SK-N-SH (cell line): ENCODE measurements at regions not wholly inside any gene's neighbourhood (a gene's known extent, or its start where the extent isn't known, plus 50 kb on each side); places are given as distances from the start of the nearest gene placed in this dataset.

Experiments used
- CTCF ChIA-PET: fragments of 300-600, 350-600 bp; formaldehyde crosslinking; extraction: SDS; loops from one replicate; lab custom pipeline; 2021; lab: Yijun Ruan, JAX
- POLR2A ChIA-PET: fragments of 350-600 bp; sonication (Branson Sonifier 250); formaldehyde crosslinking; extraction: SDS; loops from one replicate; lab custom pipeline; 2020; ENCODE audit warnings: antibody characterized with exemption, inconsistent platforms; lab: Yijun Ruan, JAX
- DNase-seq: peaks from one replicate; pipeline ENCODE4 v3.0.0; 2012
- H2AFZ ChIP-seq: fragments of 200-600 bp; sonication (generic); 2 replicates; pipeline ENCODE4 v1.8.1; 2016; ENCODE audit warnings: antibody characterized with exemption, mild to moderate bottlenecking, low read depth
- H3F3A ChIP-seq: fragments of 200-600 bp; sonication (generic); replicated peaks from 2 replicates; pipeline ENCODE3; 2016; ENCODE audit warnings: antibody characterized with exemption, mild to moderate bottlenecking; ENCODE audit not compliant: insufficient read depth
- H3K27ac ChIP-seq, 2 experiments: fragments of 200-500 bp in 1 of 2; fragments of 200-600 bp in 1 of 2; sonication (Bioruptor generic) in 1 of 2; sonication (generic), shearing (Covaris generic) in 1 of 2; 2 replicates each; pipeline versions ENCODE4 v1.5.1 to v1.6.1; 2014 to 2016; ENCODE audit warnings: low read depth in 2 of 2, inconsistent platforms in 1 of 2, low read length in 1 of 2, mild to moderate bottlenecking in 1 of 2, mixed read lengths in 1 of 2
- H3K27me3 ChIP-seq: fragments of 200-600 bp; sonication (generic), shearing (Covaris generic); 2 replicates; pipeline ENCODE4 v1.6.1; 2016; ENCODE audit warnings: mixed run types; ENCODE audit not compliant: insufficient read depth
- H3K36me3 ChIP-seq, 2 experiments: fragments of 200-500 bp in 1 of 2; fragments of 200-600 bp in 1 of 2; sonication (Bioruptor generic) in 1 of 2; sonication (generic) in 1 of 2; replicated peaks in 1 of 2; 2 replicates each; pipeline versions ENCODE3 to v1.5.1; 2014 to 2016; ENCODE audit warnings: low read length in 1 of 2, mild to moderate bottlenecking in 1 of 2; ENCODE audit not compliant: insufficient read depth in 2 of 2, control insufficient read depth in 1 of 2
- H3K4me1 ChIP-seq, 2 experiments: fragments of 200-500 bp in 1 of 2; fragments of 200-600 bp in 1 of 2; sonication (Bioruptor generic) in 1 of 2; sonication (generic), shearing (Covaris generic) in 1 of 2; 2 replicates each; pipeline versions ENCODE4 v1.5.1 to v1.6.1; 2014 to 2016; ENCODE audit warnings: low read depth in 1 of 2, low read length in 1 of 2, mixed run types in 1 of 2; ENCODE audit not compliant: insufficient read depth in 2 of 2, control insufficient read depth in 1 of 2
- H3K4me2 ChIP-seq: fragments of 200-600 bp; sonication (generic), shearing (Covaris generic); 2 replicates; pipeline ENCODE4 v1.6.1; 2017; ENCODE audit warnings: mixed run types
- H3K4me3 ChIP-seq, 2 experiments: fragments of 200-500 bp in 1 of 2; fragments of 200-600 bp in 1 of 2; sonication (Bioruptor generic) in 1 of 2; sonication (generic), shearing (Covaris generic) in 1 of 2; 2 replicates each; pipeline versions ENCODE4 v1.5.1 to v1.8.1; 2014 to 2016; ENCODE audit warnings: low read depth in 2 of 2, inconsistent platforms in 1 of 2, low read length in 1 of 2, mild to moderate bottlenecking in 1 of 2, mixed read lengths in 1 of 2, moderate library complexity in 1 of 2
- H3K79me2 ChIP-seq: fragments of 200-600 bp; sonication (generic); 2 replicates; pipeline ENCODE4 v1.8.1; 2017; ENCODE audit warnings: mild to moderate bottlenecking; ENCODE audit not compliant: insufficient read depth
- H3K9ac ChIP-seq: fragments of 200-600 bp; sonication (generic); 2 replicates; pipeline ENCODE4 v1.6.1; 2017; ENCODE audit warnings: mixed run types
- H3K9me2 ChIP-seq: fragments of 200-600 bp; sonication (generic); 2 replicates; pipeline ENCODE4 v1.6.1; 2017; ENCODE audit warnings: mixed run types
- H3K9me3 ChIP-seq: fragments of 200-600 bp; sonication (generic); 2 replicates; pipeline ENCODE4 v1.6.1; 2017; ENCODE audit warnings: mixed run types, mild to moderate bottlenecking, moderate library complexity
- H4K20me1 ChIP-seq: fragments of 200-600 bp; sonication (generic); 2 replicates; pipeline ENCODE4 v1.6.1; 2017; ENCODE audit warnings: mild to moderate bottlenecking, mixed run types; ENCODE audit not compliant: insufficient read depth
- CHD2 ChIP-seq: fragments of 150-350 bp; IDR thresholded peaks from 2 replicates; pipeline ENCODE4 v1.6.1; 2018; ENCODE audit warnings: low read length; ENCODE audit not compliant: partially characterized antibody
- CTCF ChIP-seq: fragments of 200-600 bp; sonication (generic); IDR thresholded peaks from 2 replicates; pipeline ENCODE4 v1.6.1; 2017; ENCODE audit warnings: antibody characterized with exemption, mild to moderate bottlenecking, moderate library complexity
- ELF1 ChIP-seq: IDR thresholded peaks from 2 replicates; pipeline ENCODE4 v1.4.0; 2012
- EZH2phosphoT487 ChIP-seq: fragments of 200-600 bp; sonication (generic); IDR thresholded peaks from 2 replicates; pipeline ENCODE4 v1.6.1; 2017; ENCODE audit warnings: low read depth, mixed run types, mild to moderate bottlenecking, antibody characterized with exemption, moderate library complexity, borderline replicate concordance
- FOSL2 ChIP-seq: IDR thresholded peaks from 2 replicates; pipeline ENCODE4 v1.4.0; 2012; ENCODE audit warnings: low read depth, mild to moderate bottlenecking, moderate library complexity, borderline replicate concordance
- FOXJ3 ChIP-seq: sonication (generic); formaldehyde crosslinking; IDR thresholded peaks from 2 replicates; pipeline ENCODE4 v1.5.1; 2020; ENCODE audit warnings: mild to moderate bottlenecking, missing genetic modification reagents
- GABPA ChIP-seq: IDR thresholded peaks from 2 replicates; pipeline ENCODE4 v1.4.0; 2012; ENCODE audit warnings: low read depth, mild to moderate bottlenecking
- GATA2 ChIP-seq: sonication (generic); formaldehyde crosslinking; IDR thresholded peaks from 2 replicates; pipeline ENCODE4 v1.5.0; 2020; ENCODE audit warnings: mild to moderate bottlenecking, missing genetic modification reagents
- IRF3 ChIP-seq: fragments of 150-350 bp; IDR thresholded peaks from 2 replicates; pipeline ENCODE4 v1.6.1; 2016; ENCODE audit warnings: mild to moderate bottlenecking, low read depth, low read length
- MEF2A ChIP-seq: IDR thresholded peaks from 2 replicates; pipeline ENCODE4 v1.4.0; 2012; ENCODE audit warnings: low read depth, borderline replicate concordance
- NFIC ChIP-seq: IDR thresholded peaks from 2 replicates; pipeline ENCODE4 v1.4.0; 2012; ENCODE audit warnings: borderline replicate concordance
- PBX3 ChIP-seq: IDR thresholded peaks from 2 replicates; pipeline ENCODE4; 2012
- POLR2AphosphoS5 ChIP-seq: IDR thresholded peaks from 2 replicates; pipeline ENCODE4 v1.6.1; 2012; ENCODE audit warnings: low read depth, low read length
- RCOR1 ChIP-seq: fragments of 150-350 bp; IDR thresholded peaks from 2 replicates; pipeline ENCODE4 v1.6.1; 2017; ENCODE audit warnings: antibody characterized with exemption, low read length
- REST ChIP-seq: IDR thresholded peaks from 2 replicates; pipeline ENCODE4 v1.6.1; 2012; ENCODE audit warnings: mild to moderate bottlenecking, low read depth, low read length, moderate library complexity
- RFX5 ChIP-seq: IDR thresholded peaks from 2 replicates; pipeline ENCODE4 v1.6.1; 2012; ENCODE audit warnings: mild to moderate bottlenecking, improper control_type of control experiment, low read length
- RXRA ChIP-seq: IDR thresholded peaks from 2 replicates; pipeline ENCODE4 v1.4.0; 2012; ENCODE audit warnings: low read depth, mild to moderate bottlenecking, borderline replicate concordance
- SMC3 ChIP-seq: IDR thresholded peaks from 2 replicates; pipeline ENCODE4 v1.6.1; 2012; ENCODE audit warnings: low read depth, low read length, improper control_type of control experiment
- TCF12 ChIP-seq: IDR thresholded peaks from 2 replicates; pipeline ENCODE4 v1.4.0; 2012
- WGBS: methylation state at CpG from one replicate; pipeline ENCODE4 v1.1.6; 2017; ENCODE audit warnings: low lambda C conversion rate; 5-methylcytosine and 5-hydroxymethylcytosine counted together
- TF ChIP-seq, protein P1 (sequence below): IDR thresholded peaks from 2 replicates; pipeline ENCODE4 v1.4.0; 2012; ENCODE audit warnings: low read depth, borderline replicate concordance

- Histone ChIP-seq H3F3A (no peaks in the 10 kb centered on the region), H3K9me3 (no peaks in the 10 kb centered on the region), H3K4me2 (no peak overlapping the region), H3K27ac (no peak overlapping the region), H3K79me2 (no peaks in the 10 kb centered on the region), H4K20me1 (no peaks in the 10 kb centered on the region), H3K4me1 (no peaks in the 10 kb centered on the region), H3K27me3 (no peaks in the 10 kb centered on the region), H3K9ac (no peak overlapping the region), H3K36me3 (no peaks in the 10 kb centered on the region), H3K4me3 (no peak overlapping the region), H2AFZ (no peak overlapping the region), H3K9me2 (no peaks in the 10 kb centered on the region)
- POLR2A ChIA-PET, result no interaction called here
- WGBS, result 94% methylated on average over 13 of the region's 15 CpGs
- no peak for DNase-seq
- CTCF ChIA-PET, result no interaction called here
- no peak for TF ChIP-seq TCF12
- no peak for TF ChIP-seq EZH2phosphoT487
- TF ChIP-seq ELF1, result no peak
- no peak for TF ChIP-seq CTCF
- no peak for TF ChIP-seq GABPA
- TF ChIP-seq REST, result no peak
- TF ChIP-seq NFIC, result no peak
- no peak for TF ChIP-seq RXRA
- no peak for TF ChIP-seq GATA2
- no peak for TF ChIP-seq PBX3
- no peak for TF ChIP-seq MEF2A
- no peak for TF ChIP-seq SMC3
- no peak for TF ChIP-seq RFX5
- TF ChIP-seq FOSL2, result no peak
- TF ChIP-seq CHD2, result no peak
- TF ChIP-seq RCOR1, result no peak
- no peak for TF ChIP-seq FOXJ3 (CRISPR knock-in tag)
- TF ChIP-seq, protein P1, sequence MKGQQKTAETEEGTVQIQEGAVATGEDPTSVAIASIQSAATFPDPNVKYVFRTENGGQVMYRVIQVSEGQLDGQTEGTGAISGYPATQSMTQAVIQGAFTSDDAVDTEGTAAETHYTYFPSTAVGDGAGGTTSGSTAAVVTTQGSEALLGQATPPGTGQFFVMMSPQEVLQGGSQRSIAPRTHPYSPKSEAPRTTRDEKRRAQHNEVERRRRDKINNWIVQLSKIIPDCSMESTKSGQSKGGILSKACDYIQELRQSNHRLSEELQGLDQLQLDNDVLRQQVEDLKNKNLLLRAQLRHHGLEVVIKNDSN, result no peak
- no peak for TF ChIP-seq IRF3
- TF ChIP-seq POLR2AphosphoS5, result no peak
These were observed 244.7 kb downstream of the MRPL39 start for GRCh38 chr21:25362375-25363267.
